ENCODE measurements at regions not wholly inside any gene's neighbourhood (a gene's known extent, or its start where the extent isn't known, plus 50 kb on each side); places are given as distances from the start of the nearest gene placed in this dataset.

DNA sequence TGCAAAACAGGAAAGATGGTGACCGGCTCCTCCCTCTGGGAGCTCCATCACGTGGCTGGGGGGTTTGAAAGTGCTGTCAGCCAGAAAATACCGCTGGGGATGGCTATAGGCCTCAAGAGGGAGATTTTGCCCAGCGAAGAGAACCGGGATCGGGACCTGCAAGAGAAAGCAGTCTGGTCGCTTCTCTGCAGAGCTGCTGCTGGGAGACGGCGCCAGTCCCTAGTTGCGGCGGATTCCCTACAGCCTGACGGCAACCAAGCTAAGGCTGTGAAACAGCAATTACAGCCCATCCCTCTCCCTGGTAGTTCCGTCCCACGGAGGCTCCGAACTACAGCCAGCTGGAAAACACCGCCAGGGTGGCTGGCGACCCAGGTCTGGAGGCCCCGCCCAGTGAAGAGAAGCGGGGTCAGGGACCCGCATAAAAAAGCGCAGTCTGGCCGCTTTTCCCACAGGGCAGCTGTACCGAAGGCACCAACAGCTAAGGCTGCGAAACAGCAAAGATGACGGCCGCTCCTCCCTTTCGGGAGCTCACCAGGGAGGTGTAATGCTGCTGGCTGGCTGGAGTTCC, 238.1 kb upstream of the IRAK1BP1 start:
- TF ChIP-seq POLR2AphosphoS5 (IDR thresholded peaks at IDR 0.05; ENCODE audit: low read depth, low read length) (no peak), POLR2A (IDR thresholded peaks at IDR 0.05; ENCODE audit: borderline replicate concordance, extremely low read depth, insufficient read depth, insufficient read length) (no peak), YY1 (IDR thresholded peaks at IDR 0.05; ENCODE audit: extremely low read depth, insufficient replicate concordance, low read depth, low read length) (no peak), ELF1 (IDR thresholded peaks at IDR 0.05; ENCODE audit: borderline replicate concordance, low read depth) (no peak), SRF (IDR thresholded peaks at IDR 0.05; ENCODE audit: low read depth) (no peak), EZH2 (IDR thresholded peaks at IDR 0.05) (no peak), SP1 (IDR thresholded peaks at IDR 0.05; ENCODE audit: low read depth) (no peak)
- TF ChIP-seq, protein P1, sequence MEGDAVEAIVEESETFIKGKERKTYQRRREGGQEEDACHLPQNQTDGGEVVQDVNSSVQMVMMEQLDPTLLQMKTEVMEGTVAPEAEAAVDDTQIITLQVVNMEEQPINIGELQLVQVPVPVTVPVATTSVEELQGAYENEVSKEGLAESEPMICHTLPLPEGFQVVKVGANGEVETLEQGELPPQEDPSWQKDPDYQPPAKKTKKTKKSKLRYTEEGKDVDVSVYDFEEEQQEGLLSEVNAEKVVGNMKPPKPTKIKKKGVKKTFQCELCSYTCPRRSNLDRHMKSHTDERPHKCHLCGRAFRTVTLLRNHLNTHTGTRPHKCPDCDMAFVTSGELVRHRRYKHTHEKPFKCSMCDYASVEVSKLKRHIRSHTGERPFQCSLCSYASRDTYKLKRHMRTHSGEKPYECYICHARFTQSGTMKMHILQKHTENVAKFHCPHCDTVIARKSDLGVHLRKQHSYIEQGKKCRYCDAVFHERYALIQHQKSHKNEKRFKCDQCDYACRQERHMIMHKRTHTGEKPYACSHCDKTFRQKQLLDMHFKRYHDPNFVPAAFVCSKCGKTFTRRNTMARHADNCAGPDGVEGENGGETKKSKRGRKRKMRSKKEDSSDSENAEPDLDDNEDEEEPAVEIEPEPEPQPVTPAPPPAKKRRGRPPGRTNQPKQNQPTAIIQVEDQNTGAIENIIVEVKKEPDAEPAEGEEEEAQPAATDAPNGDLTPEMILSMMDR (IDR thresholded peaks at IDR 0.05 in 2 of 3, conservative IDR thresholded peaks at IDR 0.05 in 1 of 3; ENCODE audit: borderline replicate concordance in 1 of 3, insufficient read depth in 1 of 3, low read depth in 2 of 3, low read length in 2 of 3): no peak
